CD14-positive monocyte (primary cell): ENCODE measurements at regions not wholly inside any gene's neighbourhood (a gene's known extent, or its start where the extent isn't known, plus 50 kb on each side); places are given as distances from the start of the nearest gene placed in this dataset.

Experiments
- DNase-seq, 3 donors: peaks; one replicate each; pipeline ENCODE4 v3.0.0-alpha.2; 2011 to 2022
- H2AFZ ChIP-seq: 2 replicates; pipeline ENCODE4 v1.6.0; 2012; ENCODE audit warnings: mild to moderate bottlenecking, low read depth, low read length, inconsistent platforms; ENCODE audit not compliant: insufficient read depth, poor library complexity, severe bottlenecking
- H3K27ac ChIP-seq, 2 donors: 1 replicate in 1 of 2; 2 replicates in 1 of 2; pipeline ENCODE4 v1.5.1; 2012 to 2013; ENCODE audit warnings: low read length in 2 of 2, control low read depth in 1 of 2, inconsistent platforms in 1 of 2, low read depth in 1 of 2, mild to moderate bottlenecking in 1 of 2
- H3K27me3 ChIP-seq, 2 donors: one replicate each; pipeline versions ENCODE4 v1.6.0 to v1.6.1; 2011 to 2013; ENCODE audit warnings: low read length in 2 of 2; ENCODE audit not compliant: control insufficient read depth in 2 of 2, insufficient read depth in 2 of 2
- H3K36me3 ChIP-seq, 2 donors: replicated peaks in 1 of 2; 1 replicate in 1 of 2; 2 replicates in 1 of 2; pipeline versions ENCODE4 v1.5.1 to v1.6.1; 2012 to 2013; ENCODE audit warnings: low read length in 2 of 2, control low read depth in 1 of 2, inconsistent platforms in 1 of 2, mild to moderate bottlenecking in 1 of 2; ENCODE audit not compliant: insufficient read depth in 2 of 2, control insufficient read depth in 1 of 2
- H3K4me1 ChIP-seq, 2 donors: 1 replicate in 1 of 2; 2 replicates in 1 of 2; pipeline versions ENCODE4 v1.5.1 to v1.6.1; 2012 to 2013; ENCODE audit warnings: low read length in 2 of 2, control low read depth in 1 of 2, inconsistent platforms in 1 of 2, mild to moderate bottlenecking in 1 of 2, moderate library complexity in 1 of 2; ENCODE audit not compliant: insufficient read depth in 2 of 2, control insufficient read depth in 1 of 2
- H3K4me2 ChIP-seq: replicated peaks from 2 replicates; pipeline ENCODE3; 2012; ENCODE audit warnings: low read length, moderate library complexity, mild to moderate bottlenecking; ENCODE audit not compliant: poor library complexity, severe bottlenecking; ENCODE audit errors: extremely low read depth
- H3K4me3 ChIP-seq, 3 experiments: fragments of 200-600 bp in 1 of 3; sonication (generic) in 1 of 3; replicated peaks in 1 of 3; 1 replicate in 2 of 3; 2 replicates in 1 of 3; pipeline ENCODE4 v1.5.1; 2011 to 2013; ENCODE audit warnings: low read length in 3 of 3, mild to moderate bottlenecking in 3 of 3, control low read depth in 2 of 3, low read depth in 2 of 3, inconsistent platforms in 1 of 3, moderate library complexity in 1 of 3
- H3K79me2 ChIP-seq: 2 replicates; pipeline ENCODE4 v1.6.0; 2012; ENCODE audit warnings: mild to moderate bottlenecking, control low read depth, inconsistent platforms, low read length, moderate library complexity; ENCODE audit not compliant: insufficient read depth
- H3K9ac ChIP-seq: 2 replicates; pipeline ENCODE4 v1.6.0; 2017; ENCODE audit warnings: low read length, mild to moderate bottlenecking; ENCODE audit not compliant: insufficient read depth, poor library complexity, severe bottlenecking
- H3K9me3 ChIP-seq, 2 donors: replicated peaks in 1 of 2; 1 replicate in 1 of 2; 2 replicates in 1 of 2; pipeline versions ENCODE4 v1.5.1 to v1.6.1; 2012 to 2013; ENCODE audit warnings: low read length in 2 of 2, control low read depth in 1 of 2; ENCODE audit not compliant: control insufficient read depth in 1 of 2, insufficient read depth in 1 of 2
- H4K20me1 ChIP-seq: 2 replicates; pipeline ENCODE4 v1.6.0; 2012; ENCODE audit warnings: mild to moderate bottlenecking, low read length, control low read depth, moderate library complexity; ENCODE audit not compliant: insufficient read depth
- H3K27ac Mint-ChIP-seq, 7 donors: one replicate each; pipeline ENCODE4 v1.8.0; 2020; ENCODE audit warnings: mild to moderate bottlenecking in 7 of 7, mixed read lengths in 7 of 7, moderate library complexity in 6 of 7, inconsistent platforms in 2 of 7
- H3K27me3 Mint-ChIP-seq, 3 donors: one replicate each; pipeline ENCODE4 v1.8.0; 2021 to 2022; ENCODE audit warnings: low read depth in 3 of 3, mild to moderate bottlenecking in 3 of 3, mixed read lengths in 3 of 3, moderate library complexity in 3 of 3, inconsistent platforms in 1 of 3
- H3K36me3 Mint-ChIP-seq, 2 donors: one replicate each; pipeline ENCODE4 v1.8.0; 2020; ENCODE audit warnings: mixed read lengths in 2 of 2, inconsistent platforms in 1 of 2, mild to moderate bottlenecking in 1 of 2
- H3K4me1 Mint-ChIP-seq: one replicate; pipeline ENCODE4 v1.8.0; 2020; ENCODE audit warnings: mild to moderate bottlenecking, mixed read lengths
- H3K4me3 Mint-ChIP-seq, 2 donors: one replicate each; pipeline ENCODE4 v1.8.0; 2020; ENCODE audit warnings: mild to moderate bottlenecking in 2 of 2, mixed read lengths in 2 of 2, moderate library complexity in 1 of 2
- H3K9me3 Mint-ChIP-seq, 7 donors: one replicate each; pipeline ENCODE4 v1.8.0; 2020 to 2022; ENCODE audit warnings: mixed read lengths in 7 of 7, mild to moderate bottlenecking in 6 of 7, moderate library complexity in 6 of 7, inconsistent platforms in 2 of 7
- CTCF ChIP-seq: fragments of 200-600 bp; IDR thresholded peaks from one replicate; pipeline ENCODE4 v1.8.0; 2022; ENCODE audit warnings: antibody characterized with exemption, mild to moderate bottlenecking
- WGBS: methylation state at CpG from one replicate; pipeline ENCODE4 v1.1.5; 2013; ENCODE audit warnings: missing lambda C conversion rate; ENCODE audit not compliant: insufficient coverage; 5-methylcytosine and 5-hydroxymethylcytosine counted together
- intact Hi-C, 2 donors: fragments of 100-400 bp; cut with micrococcal nuclease; formaldehyde crosslinking; loops; one replicate each; pipeline versions ENCODE4 v1.15.0 to v1.15.1; 2023

- TF ChIP-seq CTCF: no peak
- no peaks in the 10 kb centered on the region for H3K9me3 ChIP-seq
- H3K27ac ChIP-seq: no peak overlapping the region
- peak overlapping the region; percentile 1 for H3K4me2 ChIP-seq
- intact Hi-C loops: no loop called here
- H2AFZ ChIP-seq: peak overlapping the region; percentile 33
- no CpG with 5 or more reads among the region's 2 CpGs for WGBS
- H3K79me2 ChIP-seq: no peaks in the 10 kb centered on the region
- no peaks in the 10 kb centered on the region for H3K4me1 ChIP-seq
- no peak overlapping the region for H3K9ac ChIP-seq
- no peaks in the 10 kb centered on the region for H3K27me3 ChIP-seq
- Mint-ChIP-seq H3K36me3 (no peaks in the 10 kb centered on the region), H3K27me3 (no peaks in the 10 kb centered on the region), H3K4me3 (peak overlapping the region in 1 of 2 donors; percentile 60), H3K9me3 (no peaks in the 10 kb centered on the region), H3K27ac (no peak overlapping the region), H3K4me1 (peaks cover 9% of the 10 kb centered on the region)
- H3K4me3 ChIP-seq: peak overlapping the region in 1 of 3 experiments; percentile 17
- DNase-seq: no peak
- no peaks in the 10 kb centered on the region for H3K36me3 ChIP-seq
- no peaks in the 10 kb centered on the region for H4K20me1 ChIP-seq
These were observed 217.3 kb upstream of the GK2 start for GRCh38 chr4:79625361-79625760.

- no peak overlapping the region for H3K4me2 ChIP-seq
- WGBS: 96% methylated on average over 7 of the region's 12 CpGs
- H3K27ac ChIP-seq: no peak overlapping the region
- H3K36me3 Mint-ChIP-seq: no peaks in the 10 kb centered on the region
- no peak overlapping the region for H3K4me3 ChIP-seq
- peaks cover 0 to 2% (median 0%) of the 10 kb centered on the region in 7 donors for H3K9me3 Mint-ChIP-seq
- no peak overlapping the region for H3K4me3 Mint-ChIP-seq
- peaks cover 9% of the 10 kb centered on the region for H3K4me1 Mint-ChIP-seq
- H3K27ac Mint-ChIP-seq: no peak overlapping the region
- H3K79me2 ChIP-seq: no peaks in the 10 kb centered on the region
- H3K36me3 ChIP-seq: no peaks in the 10 kb centered on the region
- no peaks in the 10 kb centered on the region for H3K9me3 ChIP-seq
- no peak overlapping the region for H3K9ac ChIP-seq
- TF ChIP-seq CTCF: no peak
- no peaks in the 10 kb centered on the region for H3K27me3 Mint-ChIP-seq
- intact Hi-C loops: no loop called here
- DNase-seq: no peak
- no peaks in the 10 kb centered on the region for H3K4me1 ChIP-seq
- no peak overlapping the region for H2AFZ ChIP-seq
- no peaks in the 10 kb centered on the region for H3K27me3 ChIP-seq
- H4K20me1 ChIP-seq: no peaks in the 10 kb centered on the region
These were observed 215.2 kb upstream of the GK2 start for GRCh38 chr4:79623021-79623870.
